NCI-H82 treated with DMSO at 0.1 percent for 48 hours (cell line): ENCODE measurements at regions not wholly inside any gene's neighbourhood (a gene's known extent, or its start where the extent isn't known, plus 50 kb on each side); places are given as distances from the start of the nearest gene placed in this dataset.

Experiments used
- DNase-seq: peaks from one replicate; lab custom pipeline; 2025; ENCODE audit not compliant: unreplicated experiment; lab: John Stamatoyannopoulos, UW

DNA sequence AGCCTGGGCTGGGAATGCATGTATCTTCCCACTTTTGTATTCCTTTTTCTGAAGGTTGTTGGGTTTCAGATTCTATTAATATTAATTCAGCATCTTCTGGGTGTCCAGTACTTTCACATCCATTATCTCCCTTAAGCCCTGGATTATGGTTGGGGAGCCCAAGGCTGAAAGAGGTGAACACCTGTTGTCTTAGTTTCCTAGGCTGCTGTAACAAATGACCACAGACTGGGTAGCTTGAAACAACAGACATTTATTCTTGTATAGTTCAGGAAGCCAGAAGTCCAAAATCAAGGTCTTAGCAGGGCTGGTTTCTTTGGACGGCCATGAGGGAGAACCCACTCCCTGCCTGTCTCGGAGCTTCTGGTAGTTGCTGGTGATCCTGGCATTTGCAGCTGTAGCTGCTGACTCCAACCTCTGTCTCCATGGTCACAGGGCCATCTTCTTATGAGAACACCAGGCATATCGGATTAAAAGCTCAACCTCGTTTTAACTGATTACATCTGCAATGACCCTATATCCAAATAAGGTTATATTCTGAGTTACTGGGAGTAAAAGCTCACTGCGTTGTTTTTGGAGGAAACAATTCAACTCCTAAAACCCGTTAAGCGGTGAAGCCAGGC lies 68.2 kb upstream of the CLMN start:
- DNase-seq = peak; percentile 88

DNA sequence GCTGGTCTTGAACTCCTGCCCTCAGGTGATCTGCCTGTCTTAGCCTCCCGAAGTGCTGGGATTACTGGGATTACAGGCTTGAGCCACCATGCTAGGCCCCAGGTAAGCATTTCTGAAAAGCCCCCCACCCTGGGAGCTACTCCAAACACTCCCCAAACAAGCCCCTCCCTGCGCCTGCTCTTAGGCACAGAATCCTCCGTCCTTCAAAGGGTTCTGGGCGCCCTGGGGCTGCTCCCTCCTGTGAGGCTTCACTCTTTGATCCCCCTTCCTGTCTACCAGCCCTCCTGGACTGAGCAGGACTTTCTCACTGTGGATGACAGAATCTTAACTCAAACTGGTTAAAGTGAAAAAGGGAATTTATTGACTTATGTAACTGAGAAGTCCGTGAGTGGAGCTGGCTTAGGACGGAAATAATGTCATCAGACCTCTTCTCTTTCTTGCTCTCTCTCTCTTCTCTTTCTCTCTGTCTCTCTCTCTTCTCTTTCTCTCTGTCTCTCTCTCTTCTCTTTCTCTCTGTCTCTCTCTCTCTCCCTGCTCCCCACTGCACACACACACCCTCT lies 66.9 kb upstream of the CLMN start:
- no peak for DNase-seq

DNA sequence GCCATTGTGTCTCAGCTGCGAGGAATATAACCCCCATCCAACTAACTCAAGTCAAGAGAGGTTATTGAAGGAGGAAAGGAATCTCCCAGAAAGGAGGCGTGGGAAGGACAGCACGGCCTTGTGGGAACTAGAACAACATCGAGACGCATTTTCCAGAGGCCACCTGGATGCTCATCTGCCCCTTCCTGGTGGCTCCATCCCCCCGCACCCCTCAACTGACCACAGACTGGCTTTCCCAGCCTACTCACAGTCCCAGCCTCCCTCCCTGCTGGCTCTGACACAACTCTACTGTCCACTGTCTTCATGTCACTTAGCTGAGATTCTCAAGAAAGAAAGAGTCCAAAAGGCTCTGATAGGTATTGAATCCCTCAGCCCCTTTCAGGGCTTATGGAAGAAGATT lies 66.0 kb upstream of the CLMN start:
- no peak for DNase-seq

DNA sequence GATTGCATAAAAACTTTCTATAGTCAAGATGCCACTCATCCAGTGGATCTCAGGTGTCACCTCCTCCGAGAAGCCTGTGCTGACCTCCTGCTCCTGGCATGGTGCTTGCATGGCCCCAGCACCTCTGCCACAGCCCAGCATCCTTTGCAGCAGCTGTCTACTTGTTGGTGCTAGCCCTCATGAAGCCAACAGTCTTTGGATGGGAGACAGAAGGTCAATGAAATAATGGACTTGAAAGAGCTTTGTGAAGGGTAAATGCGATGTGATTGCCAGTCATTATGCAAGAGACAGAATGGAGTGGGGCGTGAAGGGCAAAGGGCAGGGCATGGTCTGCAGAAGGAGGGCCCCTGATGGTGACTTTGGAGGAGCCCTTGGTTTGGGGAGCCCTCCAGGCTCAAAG lies 63.0 kb upstream of the CLMN start:
- no peak for DNase-seq

DNA sequence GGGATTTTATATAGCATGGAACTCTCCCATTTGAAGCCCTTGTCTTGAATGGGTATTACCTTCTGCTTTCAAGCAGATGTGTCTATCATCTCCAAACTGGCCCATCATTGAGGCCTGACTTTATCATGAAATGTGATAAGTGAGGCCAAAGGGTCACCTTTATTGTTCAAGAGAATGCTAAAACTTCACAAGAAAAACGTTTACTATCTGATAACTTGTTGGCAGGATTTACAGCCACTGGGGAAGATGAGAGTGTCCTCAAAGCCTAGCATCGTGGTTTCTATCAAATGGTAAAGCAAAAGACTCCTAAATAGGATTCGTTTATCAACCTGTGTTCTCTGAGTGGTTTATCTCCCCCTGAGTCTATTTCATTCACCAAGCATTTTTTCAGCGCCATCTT lies 62.0 kb upstream of the CLMN start:
- DNase-seq = no peak

DNA sequence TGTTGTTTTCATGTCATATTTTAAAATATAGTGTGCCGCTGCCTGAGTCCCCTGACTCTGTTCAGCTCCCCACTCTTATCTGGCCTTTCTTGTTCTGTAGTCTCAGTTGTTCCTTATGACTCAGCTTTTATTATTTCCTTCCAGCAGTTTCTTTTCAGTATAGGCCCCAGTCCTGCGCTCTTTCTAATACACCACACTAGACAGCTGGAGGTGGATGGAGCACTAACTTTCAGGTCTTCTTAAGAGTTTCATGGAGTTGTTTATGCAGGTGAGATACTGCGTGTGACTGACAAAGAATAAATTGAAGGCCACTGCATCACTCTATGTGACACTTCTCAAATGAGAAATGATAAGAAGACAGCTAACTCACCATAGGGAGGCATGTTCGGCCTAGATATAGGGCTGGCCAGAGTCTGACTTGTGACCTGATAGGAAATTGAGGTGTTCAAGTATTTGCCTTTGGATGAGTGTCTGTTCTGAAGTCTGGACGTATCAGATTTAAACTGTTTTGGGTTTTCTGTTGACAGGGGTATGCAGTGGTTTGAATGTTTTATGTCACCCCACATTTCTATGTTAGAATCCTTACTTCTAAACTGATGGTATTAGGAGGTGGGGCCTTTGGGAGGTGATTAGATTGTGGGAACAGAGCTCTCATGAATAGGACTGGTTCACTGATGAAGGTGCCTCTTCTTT lies 60.8 kb upstream of the CLMN start:
- DNase-seq = no peak

DNA sequence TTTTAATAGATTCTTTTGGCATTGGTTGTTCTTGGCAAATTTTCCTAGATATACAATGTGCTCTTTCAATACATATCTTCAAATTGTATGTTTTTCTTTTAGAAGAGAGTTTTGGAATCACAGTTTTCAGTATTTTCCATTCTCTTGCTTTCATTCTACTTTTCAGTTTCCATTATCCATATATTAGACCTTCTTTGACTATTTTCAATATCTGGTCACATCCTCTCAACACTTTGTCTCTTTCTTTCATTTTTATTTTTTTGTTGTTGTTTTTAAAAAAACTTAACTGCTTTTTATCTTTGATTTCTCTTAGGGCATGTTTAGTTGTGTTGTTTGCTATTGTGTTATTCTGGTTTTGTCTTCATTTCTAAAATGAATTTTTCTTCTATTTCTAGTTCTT lies 59.9 kb upstream of the CLMN start:
- no peak for DNase-seq

DNA sequence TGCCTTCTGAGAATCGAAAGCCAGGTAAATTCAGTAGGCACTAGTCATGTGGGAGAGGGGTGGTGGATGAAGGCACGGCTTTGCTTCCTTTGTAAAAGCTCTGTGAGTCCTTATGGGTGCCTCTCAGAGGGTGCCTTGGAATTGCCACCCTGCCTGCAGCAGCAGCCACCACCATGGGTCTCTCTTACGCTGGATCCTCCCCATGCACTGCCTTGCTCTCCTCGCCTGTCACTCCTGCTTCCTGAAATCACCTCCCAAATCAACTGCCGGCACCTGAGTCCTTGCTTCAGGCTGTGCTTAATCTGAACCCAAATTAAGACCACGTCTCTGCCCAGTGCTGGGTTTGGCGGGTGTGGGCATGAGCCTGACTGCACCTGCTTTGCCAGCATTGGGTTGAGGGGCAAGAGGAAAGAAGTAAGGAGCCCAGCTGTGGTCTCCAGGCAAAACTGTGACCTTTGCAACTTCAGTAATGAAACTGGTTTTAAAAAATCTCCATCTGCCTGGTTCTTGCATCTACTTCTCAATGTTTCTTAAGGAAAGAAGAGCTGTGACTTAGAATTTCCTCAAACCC lies 55.9 kb upstream of the CLMN start:
- DNase-seq = no peak

DNA sequence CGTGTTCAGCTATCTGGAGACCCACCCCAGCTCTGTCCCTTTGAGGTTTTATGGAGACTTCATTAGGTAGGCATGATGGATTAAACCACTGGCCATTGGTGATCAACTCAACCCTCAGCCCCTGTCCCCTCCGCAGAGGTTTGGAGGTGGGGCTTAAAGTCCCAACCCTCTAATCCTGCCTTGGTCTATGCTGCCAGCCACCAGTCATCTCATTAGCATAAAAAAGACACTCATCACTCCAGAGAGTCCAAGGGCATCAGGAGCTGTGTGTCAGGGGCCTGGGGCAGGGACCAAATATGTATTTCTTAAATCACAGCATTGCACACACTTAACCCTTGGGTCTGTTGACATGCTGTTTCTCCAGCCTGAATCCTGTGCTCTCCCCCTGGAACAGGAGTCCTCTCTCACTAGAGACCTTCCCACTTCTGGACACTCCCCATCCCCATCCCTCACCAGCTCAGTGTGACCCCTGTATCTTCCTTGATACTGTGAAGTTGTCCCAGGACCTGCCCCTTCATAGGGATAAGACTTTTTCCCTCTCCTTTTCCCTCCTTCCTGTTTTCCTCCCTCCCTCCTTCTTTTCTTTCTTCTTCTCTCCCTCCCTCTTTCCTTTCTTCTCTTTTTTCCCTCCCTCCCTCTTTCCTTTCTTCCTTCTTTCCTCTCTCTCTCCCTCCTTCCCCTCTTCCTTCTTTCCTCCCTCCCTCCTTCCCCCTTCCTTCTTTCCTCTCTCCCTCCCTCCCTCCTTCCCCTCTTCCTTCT lies 54.7 kb upstream of the CLMN start:
- DNase-seq = no peak

DNA sequence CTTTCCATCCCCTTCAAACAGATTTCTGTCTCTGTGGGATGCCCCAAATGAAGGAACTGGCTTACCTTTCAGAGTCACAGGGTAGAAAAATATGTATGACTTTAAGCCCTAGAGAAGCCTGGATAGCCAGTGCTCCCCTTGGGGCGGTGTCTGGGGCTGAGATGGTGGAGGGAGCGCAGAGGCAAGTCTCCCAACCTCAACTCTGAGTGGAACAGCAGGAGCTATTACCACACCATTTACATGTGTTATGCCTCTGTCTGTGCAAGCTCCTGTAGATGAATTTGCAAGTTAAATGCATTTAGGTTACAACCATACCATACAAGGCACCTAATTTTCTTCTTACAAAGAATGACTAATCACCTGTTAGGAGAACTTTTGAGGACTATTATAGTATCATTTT lies 50.4 kb upstream of the CLMN start:
- no peak for DNase-seq
